IPS-20b (cell line): ENCODE measurements at regions not wholly inside any gene's neighbourhood (a gene's known extent, or its start where the extent isn't known, plus 50 kb on each side); places are given as distances from the start of the nearest gene placed in this dataset.

Source experiments
- H3K27ac ChIP-seq: one replicate; pipeline ENCODE4 v1.5.1; 2013; ENCODE audit warnings: low read length
- H3K27me3 ChIP-seq: 2 replicates; pipeline ENCODE4 v1.6.1; 2013; ENCODE audit warnings: mild to moderate bottlenecking, low read length, inconsistent platforms; ENCODE audit not compliant: insufficient read depth
- H3K36me3 ChIP-seq: 2 replicates; pipeline ENCODE4 v1.6.1; 2013; ENCODE audit warnings: low read depth, mild to moderate bottlenecking, inconsistent platforms, low read length, moderate library complexity; ENCODE audit not compliant: insufficient read depth
- H3K4me1 ChIP-seq: 2 replicates; pipeline ENCODE4 v1.6.1; 2013; ENCODE audit warnings: mild to moderate bottlenecking, control low read depth, inconsistent platforms, low read length, moderate library complexity; ENCODE audit not compliant: insufficient read depth
- H3K4me3 ChIP-seq: 2 replicates; pipeline ENCODE4 v1.5.1; 2013; ENCODE audit warnings: mild to moderate bottlenecking, low read length, inconsistent platforms
- H3K9ac ChIP-seq: 2 replicates; pipeline ENCODE4 v1.6.1; 2013; ENCODE audit warnings: low read depth, mild to moderate bottlenecking, inconsistent platforms, low read length, moderate library complexity
- H3K9me3 ChIP-seq: 2 replicates; pipeline ENCODE4 v1.6.1; 2013; ENCODE audit warnings: mild to moderate bottlenecking, low read depth, low read length, inconsistent platforms; ENCODE audit not compliant: insufficient read depth

- Histone ChIP-seq H3K27me3 (no peaks in the 10 kb centered on the region), H3K27ac (no peak overlapping the region), H3K4me3 (no peak overlapping the region), H3K9me3 (no peaks in the 10 kb centered on the region), H3K4me1 (no peaks in the 10 kb centered on the region), H3K36me3 (no peaks in the 10 kb centered on the region), H3K9ac (no peak overlapping the region)
Observed at GRCh38 chr9:108377382-108377781, 478.4 kb downstream of the ACTL7B start.

GRCh38 chr9:108376140-108376539, 479.6 kb downstream of the ACTL7B start:
- H3K4me1 ChIP-seq: no peaks in the 10 kb centered on the region
- no peaks in the 10 kb centered on the region for H3K9me3 ChIP-seq
- H3K27ac ChIP-seq: no peak overlapping the region
- H3K9ac ChIP-seq: no peak overlapping the region
- no peaks in the 10 kb centered on the region for H3K36me3 ChIP-seq
- no peaks in the 10 kb centered on the region for H3K27me3 ChIP-seq
- H3K4me3 ChIP-seq: no peak overlapping the region

- Histone ChIP-seq H3K9me3 (no peaks in the 10 kb centered on the region), H3K27ac (no peak overlapping the region), H3K4me1 (no peaks in the 10 kb centered on the region), H3K9ac (no peak overlapping the region), H3K4me3 (no peak overlapping the region), H3K36me3 (no peaks in the 10 kb centered on the region), H3K27me3 (no peaks in the 10 kb centered on the region)
Observed at GRCh38 chr9:108374626-108375025, 481.2 kb downstream of the ACTL7B start.

GRCh38 chr9:108367188-108367587, 488.6 kb downstream of the ACTL7B start:
- Histone ChIP-seq H3K36me3 (no peaks in the 10 kb centered on the region), H3K27me3 (no peaks in the 10 kb centered on the region), H3K4me1 (no peaks in the 10 kb centered on the region), H3K9ac (no peak overlapping the region), H3K27ac (no peak overlapping the region), H3K9me3 (no peaks in the 10 kb centered on the region), H3K4me3 (no peak overlapping the region)

- no peak overlapping the region for H3K27ac ChIP-seq
- H3K27me3 ChIP-seq: no peaks in the 10 kb centered on the region
- H3K4me3 ChIP-seq: no peak overlapping the region
- H3K9me3 ChIP-seq: no peaks in the 10 kb centered on the region
- no peaks in the 10 kb centered on the region for H3K36me3 ChIP-seq
- no peaks in the 10 kb centered on the region for H3K4me1 ChIP-seq
- no peak overlapping the region for H3K9ac ChIP-seq
Observed at GRCh38 chr9:108363311-108363710, 492.5 kb downstream of the ACTL7B start.

GRCh38 chr9:108360304-108360703, 495.5 kb downstream of the ACTL7B start:
- Histone ChIP-seq H3K27me3 (no peaks in the 10 kb centered on the region), H3K9me3 (no peaks in the 10 kb centered on the region), H3K4me3 (no peak overlapping the region), H3K9ac (no peak overlapping the region), H3K27ac (no peak overlapping the region), H3K36me3 (no peaks in the 10 kb centered on the region), H3K4me1 (no peaks in the 10 kb centered on the region)

- no peaks in the 10 kb centered on the region for H3K4me1 ChIP-seq
- H3K9ac ChIP-seq: no peak overlapping the region
- H3K36me3 ChIP-seq: no peaks in the 10 kb centered on the region
Observed at GRCh38 chr9:108356806-108357205, 499.0 kb downstream of the ACTL7B start.

GRCh38 chr9:108351571-108351970, 504.2 kb downstream of the ACTL7B start:
- no peaks in the 10 kb centered on the region for H3K9me3 ChIP-seq
- H3K4me3 ChIP-seq: no peak overlapping the region
- no peak overlapping the region for H3K27ac ChIP-seq
- no peaks in the 10 kb centered on the region for H3K27me3 ChIP-seq
- no peaks in the 10 kb centered on the region for H3K4me1 ChIP-seq
- no peaks in the 10 kb centered on the region for H3K36me3 ChIP-seq
- H3K9ac ChIP-seq: no peak overlapping the region

More at GRCh38 chr9:108356806-108357205, 499.0 kb downstream of the ACTL7B start:
- Histone ChIP-seq H3K4me3 (no peak overlapping the region), H3K27ac (no peak overlapping the region), H3K27me3 (no peaks in the 10 kb centered on the region), H3K9me3 (no peaks in the 10 kb centered on the region)

- H3K9me3 ChIP-seq: no peaks in the 10 kb centered on the region
- H3K27me3 ChIP-seq: no peaks in the 10 kb centered on the region
- no peak overlapping the region for H3K9ac ChIP-seq
- no peaks in the 10 kb centered on the region for H3K4me1 ChIP-seq
- H3K36me3 ChIP-seq: no peaks in the 10 kb centered on the region
- no peak overlapping the region for H3K4me3 ChIP-seq
- H3K27ac ChIP-seq: no peak overlapping the region
Observed at GRCh38 chr9:108347463-108348188, 508.2 kb downstream of the ACTL7B start.

- Histone ChIP-seq H3K4me3 (no peak overlapping the region), H3K36me3 (no peaks in the 10 kb centered on the region), H3K27ac (no peak overlapping the region), H3K27me3 (no peaks in the 10 kb centered on the region), H3K9me3 (no peaks in the 10 kb centered on the region), H3K4me1 (no peaks in the 10 kb centered on the region), H3K9ac (no peak overlapping the region)
Observed at GRCh38 chr9:108345826-108346225, 510.0 kb downstream of the ACTL7B start.

GRCh38 chr9:108339251-108339650, 516.5 kb downstream of the ACTL7B start:
- Histone ChIP-seq H3K36me3 (no peaks in the 10 kb centered on the region), H3K27ac (no peak overlapping the region), H3K4me3 (no peak overlapping the region), H3K9ac (no peak overlapping the region), H3K4me1 (no peaks in the 10 kb centered on the region), H3K27me3 (no peaks in the 10 kb centered on the region), H3K9me3 (no peaks in the 10 kb centered on the region)

- Histone ChIP-seq H3K4me3 (no peak overlapping the region), H3K27ac (no peak overlapping the region), H3K27me3 (no peaks in the 10 kb centered on the region), H3K36me3 (no peaks in the 10 kb centered on the region), H3K9me3 (no peaks in the 10 kb centered on the region), H3K9ac (no peak overlapping the region), H3K4me1 (peaks cover 12% of the 10 kb centered on the region)
Observed at GRCh38 chr9:108336575-108336974, 519.2 kb downstream of the ACTL7B start.
